ENCODE measurements at regions not wholly inside any gene's neighbourhood (a gene's known extent, or its start where the extent isn't known, plus 50 kb on each side); places are given as distances from the start of the nearest gene placed in this dataset.

DNA sequence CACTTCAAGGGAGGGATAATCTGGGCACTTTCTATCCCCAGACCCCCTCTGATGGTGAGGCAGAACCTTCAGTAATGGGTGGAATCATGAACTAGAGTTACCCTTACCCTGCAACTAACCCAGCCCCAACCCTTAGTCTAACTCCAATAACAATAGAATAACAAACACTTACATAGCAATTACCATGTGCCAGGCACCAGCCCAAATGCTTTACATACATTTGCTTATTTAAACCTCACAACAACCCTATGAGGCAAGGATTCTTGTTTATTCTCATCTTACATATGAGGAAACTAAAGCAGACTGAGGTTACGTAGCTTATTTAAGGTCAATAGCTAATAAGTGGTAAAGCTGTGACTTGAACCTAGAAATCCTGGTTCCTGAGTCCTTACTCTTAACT, 132.8 kb downstream of the CYP26B1 start (continued):
- TF ChIP-seq, protein P1, sequence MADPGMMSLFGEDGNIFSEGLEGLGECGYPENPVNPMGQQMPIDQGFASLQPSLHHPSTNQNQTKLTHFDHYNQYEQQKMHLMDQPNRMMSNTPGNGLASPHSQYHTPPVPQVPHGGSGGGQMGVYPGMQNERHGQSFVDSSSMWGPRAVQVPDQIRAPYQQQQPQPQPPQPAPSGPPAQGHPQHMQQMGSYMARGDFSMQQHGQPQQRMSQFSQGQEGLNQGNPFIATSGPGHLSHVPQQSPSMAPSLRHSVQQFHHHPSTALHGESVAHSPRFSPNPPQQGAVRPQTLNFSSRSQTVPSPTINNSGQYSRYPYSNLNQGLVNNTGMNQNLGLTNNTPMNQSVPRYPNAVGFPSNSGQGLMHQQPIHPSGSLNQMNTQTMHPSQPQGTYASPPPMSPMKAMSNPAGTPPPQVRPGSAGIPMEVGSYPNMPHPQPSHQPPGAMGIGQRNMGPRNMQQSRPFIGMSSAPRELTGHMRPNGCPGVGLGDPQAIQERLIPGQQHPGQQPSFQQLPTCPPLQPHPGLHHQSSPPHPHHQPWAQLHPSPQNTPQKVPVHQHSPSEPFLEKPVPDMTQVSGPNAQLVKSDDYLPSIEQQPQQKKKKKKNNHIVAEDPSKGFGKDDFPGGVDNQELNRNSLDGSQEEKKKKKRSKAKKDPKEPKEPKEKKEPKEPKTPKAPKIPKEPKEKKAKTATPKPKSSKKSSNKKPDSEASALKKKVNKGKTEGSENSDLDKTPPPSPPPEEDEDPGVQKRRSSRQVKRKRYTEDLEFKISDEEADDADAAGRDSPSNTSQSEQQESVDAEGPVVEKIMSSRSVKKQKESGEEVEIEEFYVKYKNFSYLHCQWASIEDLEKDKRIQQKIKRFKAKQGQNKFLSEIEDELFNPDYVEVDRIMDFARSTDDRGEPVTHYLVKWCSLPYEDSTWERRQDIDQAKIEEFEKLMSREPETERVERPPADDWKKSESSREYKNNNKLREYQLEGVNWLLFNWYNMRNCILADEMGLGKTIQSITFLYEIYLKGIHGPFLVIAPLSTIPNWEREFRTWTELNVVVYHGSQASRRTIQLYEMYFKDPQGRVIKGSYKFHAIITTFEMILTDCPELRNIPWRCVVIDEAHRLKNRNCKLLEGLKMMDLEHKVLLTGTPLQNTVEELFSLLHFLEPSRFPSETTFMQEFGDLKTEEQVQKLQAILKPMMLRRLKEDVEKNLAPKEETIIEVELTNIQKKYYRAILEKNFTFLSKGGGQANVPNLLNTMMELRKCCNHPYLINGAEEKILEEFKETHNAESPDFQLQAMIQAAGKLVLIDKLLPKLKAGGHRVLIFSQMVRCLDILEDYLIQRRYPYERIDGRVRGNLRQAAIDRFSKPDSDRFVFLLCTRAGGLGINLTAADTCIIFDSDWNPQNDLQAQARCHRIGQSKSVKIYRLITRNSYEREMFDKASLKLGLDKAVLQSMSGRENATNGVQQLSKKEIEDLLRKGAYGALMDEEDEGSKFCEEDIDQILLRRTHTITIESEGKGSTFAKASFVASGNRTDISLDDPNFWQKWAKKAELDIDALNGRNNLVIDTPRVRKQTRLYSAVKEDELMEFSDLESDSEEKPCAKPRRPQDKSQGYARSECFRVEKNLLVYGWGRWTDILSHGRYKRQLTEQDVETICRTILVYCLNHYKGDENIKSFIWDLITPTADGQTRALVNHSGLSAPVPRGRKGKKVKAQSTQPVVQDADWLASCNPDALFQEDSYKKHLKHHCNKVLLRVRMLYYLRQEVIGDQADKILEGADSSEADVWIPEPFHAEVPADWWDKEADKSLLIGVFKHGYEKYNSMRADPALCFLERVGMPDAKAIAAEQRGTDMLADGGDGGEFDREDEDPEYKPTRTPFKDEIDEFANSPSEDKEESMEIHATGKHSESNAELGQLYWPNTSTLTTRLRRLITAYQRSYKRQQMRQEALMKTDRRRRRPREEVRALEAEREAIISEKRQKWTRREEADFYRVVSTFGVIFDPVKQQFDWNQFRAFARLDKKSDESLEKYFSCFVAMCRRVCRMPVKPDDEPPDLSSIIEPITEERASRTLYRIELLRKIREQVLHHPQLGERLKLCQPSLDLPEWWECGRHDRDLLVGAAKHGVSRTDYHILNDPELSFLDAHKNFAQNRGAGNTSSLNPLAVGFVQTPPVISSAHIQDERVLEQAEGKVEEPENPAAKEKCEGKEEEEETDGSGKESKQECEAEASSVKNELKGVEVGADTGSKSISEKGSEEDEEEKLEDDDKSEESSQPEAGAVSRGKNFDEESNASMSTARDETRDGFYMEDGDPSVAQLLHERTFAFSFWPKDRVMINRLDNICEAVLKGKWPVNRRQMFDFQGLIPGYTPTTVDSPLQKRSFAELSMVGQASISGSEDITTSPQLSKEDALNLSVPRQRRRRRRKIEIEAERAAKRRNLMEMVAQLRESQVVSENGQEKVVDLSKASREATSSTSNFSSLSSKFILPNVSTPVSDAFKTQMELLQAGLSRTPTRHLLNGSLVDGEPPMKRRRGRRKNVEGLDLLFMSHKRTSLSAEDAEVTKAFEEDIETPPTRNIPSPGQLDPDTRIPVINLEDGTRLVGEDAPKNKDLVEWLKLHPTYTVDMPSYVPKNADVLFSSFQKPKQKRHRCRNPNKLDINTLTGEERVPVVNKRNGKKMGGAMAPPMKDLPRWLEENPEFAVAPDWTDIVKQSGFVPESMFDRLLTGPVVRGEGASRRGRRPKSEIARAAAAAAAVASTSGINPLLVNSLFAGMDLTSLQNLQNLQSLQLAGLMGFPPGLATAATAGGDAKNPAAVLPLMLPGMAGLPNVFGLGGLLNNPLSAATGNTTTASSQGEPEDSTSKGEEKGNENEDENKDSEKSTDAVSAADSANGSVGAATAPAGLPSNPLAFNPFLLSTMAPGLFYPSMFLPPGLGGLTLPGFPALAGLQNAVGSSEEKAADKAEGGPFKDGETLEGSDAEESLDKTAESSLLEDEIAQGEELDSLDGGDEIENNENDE (IDR thresholded peaks at IDR 0.05; ENCODE audit: insufficient replicate concordance, low read length), result no peak
- TF ChIP-seq POU5F1 (IDR thresholded peaks at IDR 0.05; ENCODE audit: low read depth, low read length), result no peak
- no peak for TF ChIP-seq KDM4A (IDR thresholded peaks at IDR 0.05; ENCODE audit: low read depth, low read length, severe bottlenecking)
- no peak for TF ChIP-seq POLR2A (IDR thresholded peaks at IDR 0.05; ENCODE audit: control extremely low read depth in 1 of 2, low read depth in 2 of 2, low read length in 2 of 2)
- TF ChIP-seq BCL11A (IDR thresholded peaks at IDR 0.05; ENCODE audit: low read depth in 2 of 2, low read length in 2 of 2), result no peak
